PC-3 (cell line): ENCODE measurements at regions not wholly inside any gene's neighbourhood (a gene's known extent, or its start where the extent isn't known, plus 50 kb on each side); places are given as distances from the start of the nearest gene placed in this dataset.

Experiments
- CTCF ChIP-seq: fragments of 300-600 bp; sonication (generic); conservative IDR thresholded peaks from 2 replicates; pipeline ENCODE4 v1.5.1; 2017; ENCODE audit warnings: antibody characterized with exemption, low read depth, mild to moderate bottlenecking, low read length
- EZH2 ChIP-seq: fragments of 300-600 bp; sonication (generic); IDR thresholded peaks from one replicate; pipeline ENCODE4 v1.6.1; 2017; ENCODE audit warnings: antibody characterized with exemption, mild to moderate bottlenecking, low read length; ENCODE audit not compliant: unreplicated experiment
- EZH2phosphoT487 ChIP-seq: fragments of 300-600 bp; sonication (generic); IDR thresholded peaks from 2 replicates; pipeline ENCODE4 v1.6.1; 2018; ENCODE audit warnings: mild to moderate bottlenecking, antibody characterized with exemption, low read length, borderline replicate concordance

DNA sequence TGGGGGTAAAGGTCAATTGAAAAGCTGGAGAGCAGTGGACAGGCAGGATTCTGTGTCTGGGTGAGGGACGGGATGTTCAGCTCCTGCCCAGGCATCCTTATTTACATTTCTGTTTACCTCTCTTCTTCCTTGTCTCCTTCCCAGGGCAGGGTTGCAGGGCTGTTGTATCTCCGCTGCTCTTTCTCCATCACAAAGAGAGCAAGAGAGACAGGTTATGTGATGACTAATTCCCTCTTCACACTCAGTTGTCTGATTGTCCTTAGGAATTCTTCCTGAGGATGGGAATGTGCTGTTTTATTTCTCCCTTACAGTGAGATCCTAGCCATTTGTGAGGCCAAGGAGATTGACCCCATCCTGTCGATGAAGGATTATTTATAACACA, 104.9 kb downstream of the VPREB1 start:
- TF ChIP-seq CTCF (no peak), EZH2 (no peak), EZH2phosphoT487 (no peak)
